ENCODE measurements at regions not wholly inside any gene's neighbourhood (a gene's known extent, or its start where the extent isn't known, plus 50 kb on each side); places are given as distances from the start of the nearest gene placed in this dataset.

DNA sequence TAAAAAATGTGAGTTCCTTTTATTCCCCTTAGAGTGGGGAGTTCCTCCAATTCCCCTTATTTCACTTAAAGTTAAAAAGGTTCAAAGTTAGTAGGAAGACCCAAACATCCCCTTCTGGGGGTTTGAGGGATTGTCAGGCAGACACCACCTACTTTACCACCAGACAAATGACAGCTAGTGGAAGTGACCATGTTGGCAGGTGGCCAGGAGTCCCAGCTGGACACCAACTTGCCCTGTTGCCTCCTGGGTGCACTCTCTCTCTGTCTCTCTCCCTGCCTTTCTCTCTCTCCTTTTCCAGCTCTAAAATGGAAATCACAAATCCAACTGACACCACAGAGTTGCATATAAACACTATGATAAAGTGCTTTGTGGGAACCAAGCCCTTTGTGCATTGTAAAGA is 307.7 kb upstream of the TLE4 start:
- FAIRE-seq = no peak
- H3K4me1 ChIP-seq (ENCODE audit: control insufficient read depth in 3 of 3, insufficient read depth in 2 of 3, low read depth in 1 of 3, low read length in 2 of 3) = no peaks in the 10 kb centered on the region
- no peaks in the 10 kb centered on the region for H3K36me3 ChIP-seq (ENCODE audit: control insufficient read depth in 3 of 3, insufficient read depth in 2 of 3, low read depth in 1 of 3, low read length in 3 of 3)
- no peak overlapping the region for H3K4me3 ChIP-seq (ENCODE audit: low read depth in 1 of 3, low read length in 3 of 3)
- no peak overlapping the region for H3K27ac ChIP-seq (ENCODE audit: low read depth in 1 of 3, low read length in 2 of 3)
- peaks cover 0 to 3% (median 0%) of the 10 kb centered on the region in 3 donors for H3K27me3 ChIP-seq (ENCODE audit: control insufficient read depth in 3 of 3, insufficient read depth in 3 of 3, low read length in 3 of 3)
- DNase-seq = no peak
- H3K9me3 ChIP-seq (ENCODE audit: control insufficient read depth in 2 of 2, insufficient read depth in 1 of 2, low read depth in 1 of 2, low read length in 1 of 2) = no peaks in the 10 kb centered on the region

DNA sequence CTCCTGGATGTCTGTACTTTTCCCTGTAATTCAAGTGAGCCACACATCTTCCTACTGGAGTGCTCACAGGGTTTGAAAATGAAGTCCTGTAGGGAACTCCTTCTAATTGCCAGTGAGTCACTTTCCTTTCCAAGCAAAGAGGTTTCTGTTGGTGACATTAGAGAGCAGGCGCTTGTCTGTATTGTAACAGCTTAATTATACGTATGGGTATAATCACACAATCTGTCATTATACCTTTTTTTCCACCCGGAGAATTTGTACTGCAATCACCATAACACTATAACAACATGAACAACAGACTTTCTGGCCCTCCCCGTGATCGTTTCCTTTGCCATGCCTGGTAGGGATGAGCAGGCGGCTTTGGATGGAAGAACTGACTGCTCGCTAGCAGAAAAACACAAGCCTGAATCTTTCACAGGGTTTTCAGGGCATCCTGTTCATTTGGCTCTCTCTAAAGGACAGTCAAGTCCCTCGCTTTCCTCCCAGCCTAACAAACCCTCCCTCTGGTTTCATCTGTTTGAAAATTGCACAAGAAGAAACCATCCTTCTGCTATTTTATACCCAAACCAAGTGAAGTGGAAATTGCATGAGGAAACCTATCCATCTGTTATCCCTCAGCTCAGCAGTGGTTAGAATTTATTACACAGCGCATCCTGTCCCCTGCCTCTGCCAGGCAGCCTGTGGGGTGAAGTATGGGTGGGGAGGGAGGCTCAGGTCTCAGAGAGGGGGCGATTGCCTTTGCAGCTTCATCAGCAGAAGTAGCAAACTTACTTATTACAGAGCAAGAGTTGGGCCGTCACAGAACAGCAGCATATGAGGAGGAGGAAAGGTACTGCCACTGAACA is 307.0 kb upstream of the TLE4 start:
- WGBS, 3 donors = 61 to 74% (median 70%) methylated on average over 11 of the region's 11 CpGs

GRCh38 chr9:79266986-79267385 is 304.8 kb upstream of the TLE4 start:
- Histone ChIP-seq H3K4me3 (ENCODE audit: low read depth in 1 of 3, low read length in 3 of 3) (no peak overlapping the region), H3K4me1 (ENCODE audit: control insufficient read depth in 3 of 3, insufficient read depth in 2 of 3, low read depth in 1 of 3, low read length in 2 of 3) (no peaks in the 10 kb centered on the region), H3K36me3 (ENCODE audit: control insufficient read depth in 3 of 3, insufficient read depth in 2 of 3, low read depth in 1 of 3, low read length in 3 of 3) (no peaks in the 10 kb centered on the region), H3K9me3 (ENCODE audit: control insufficient read depth in 2 of 2, insufficient read depth in 1 of 2, low read depth in 1 of 2, low read length in 1 of 2) (no peaks in the 10 kb centered on the region), H3K27ac (ENCODE audit: low read depth in 1 of 3, low read length in 2 of 3) (no peak overlapping the region), H3K27me3 (ENCODE audit: control insufficient read depth in 3 of 3, insufficient read depth in 3 of 3, low read length in 3 of 3) (peaks cover 0 to 3% (median 0%) of the 10 kb centered on the region in 3 donors)
- no peak for FAIRE-seq
- no peak for DNase-seq

More for the DNA sequence above, 307.0 kb upstream of the TLE4 start:
- peaks cover 0 to 3% (median 0%) of the 10 kb centered on the region in 3 donors for H3K27me3 ChIP-seq (ENCODE audit: control insufficient read depth in 3 of 3, insufficient read depth in 3 of 3, low read length in 3 of 3)
- DNase-seq (no peak), FAIRE-seq (no peak)
- no peaks in the 10 kb centered on the region for H3K9me3 ChIP-seq (ENCODE audit: control insufficient read depth in 2 of 2, insufficient read depth in 1 of 2, low read depth in 1 of 2, low read length in 1 of 2)
- no peaks in the 10 kb centered on the region for H3K4me1 ChIP-seq (ENCODE audit: control insufficient read depth in 3 of 3, insufficient read depth in 2 of 3, low read depth in 1 of 3, low read length in 2 of 3)
- no peak overlapping the region for H3K4me3 ChIP-seq (ENCODE audit: low read depth in 1 of 3, low read length in 3 of 3)
- no peak overlapping the region for H3K27ac ChIP-seq (ENCODE audit: low read depth in 1 of 3, low read length in 2 of 3)
- no peaks in the 10 kb centered on the region for H3K36me3 ChIP-seq (ENCODE audit: control insufficient read depth in 3 of 3, insufficient read depth in 2 of 3, low read depth in 1 of 3, low read length in 3 of 3)

DNA sequence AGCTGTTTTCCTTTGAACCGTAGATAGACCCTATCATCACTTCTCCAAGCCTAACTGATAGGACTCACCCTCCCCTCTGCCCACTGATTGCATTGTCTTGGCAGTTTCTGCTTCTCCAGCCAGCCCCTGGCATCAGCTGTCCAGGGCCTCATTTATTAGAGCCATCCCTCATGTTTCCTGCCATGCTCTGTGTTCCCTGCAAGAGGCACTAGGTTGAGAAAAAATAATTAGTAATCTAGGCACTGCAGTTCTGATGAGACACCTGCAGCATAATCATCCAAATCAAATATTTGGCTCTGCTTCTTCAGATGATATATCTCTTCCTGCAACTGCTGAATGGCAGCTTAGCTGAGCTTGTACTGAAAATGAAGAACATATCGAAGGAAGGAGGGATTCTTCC is 303.0 kb upstream of the TLE4 start:
- WGBS, 3 donors = 72 to 90% (median 90%) methylated on average over 2 of the region's 2 CpGs
- Histone ChIP-seq H3K36me3 (ENCODE audit: control insufficient read depth in 3 of 3, insufficient read depth in 2 of 3, low read depth in 1 of 3, low read length in 3 of 3) (no peaks in the 10 kb centered on the region), H3K27ac (ENCODE audit: low read depth in 1 of 3, low read length in 2 of 3) (no peak overlapping the region), H3K4me1 (ENCODE audit: control insufficient read depth in 3 of 3, insufficient read depth in 2 of 3, low read depth in 1 of 3, low read length in 2 of 3) (no peaks in the 10 kb centered on the region), H3K9me3 (ENCODE audit: control insufficient read depth in 2 of 2, insufficient read depth in 1 of 2, low read depth in 1 of 2, low read length in 1 of 2) (no peaks in the 10 kb centered on the region), H3K4me3 (ENCODE audit: low read depth in 1 of 3, low read length in 3 of 3) (no peak overlapping the region), H3K27me3 (ENCODE audit: control insufficient read depth in 3 of 3, insufficient read depth in 3 of 3, low read length in 3 of 3) (peaks cover 0 to 3% (median 0%) of the 10 kb centered on the region in 3 donors)
- no peak for DNase-seq
- FAIRE-seq = no peak

GRCh38 chr9:79273311-79273710 is 298.5 kb upstream of the TLE4 start:
- no peaks in the 10 kb centered on the region for H3K4me1 ChIP-seq (ENCODE audit: control insufficient read depth in 3 of 3, insufficient read depth in 2 of 3, low read depth in 1 of 3, low read length in 2 of 3)
- H3K27ac ChIP-seq (ENCODE audit: low read depth in 1 of 3, low read length in 2 of 3) = no peak overlapping the region
- WGBS, 3 donors = 81 to 92% (median 90%) methylated on average over 3 of the region's 3 CpGs
- no peaks in the 10 kb centered on the region for H3K9me3 ChIP-seq (ENCODE audit: control insufficient read depth in 2 of 2, insufficient read depth in 1 of 2, low read depth in 1 of 2, low read length in 1 of 2)
- no peak overlapping the region for H3K4me3 ChIP-seq (ENCODE audit: low read depth in 1 of 3, low read length in 3 of 3)
- DNase-seq = no peak
- no peaks in the 10 kb centered on the region for H3K36me3 ChIP-seq (ENCODE audit: control insufficient read depth in 3 of 3, insufficient read depth in 2 of 3, low read depth in 1 of 3, low read length in 3 of 3)
- H3K27me3 ChIP-seq (ENCODE audit: control insufficient read depth in 3 of 3, insufficient read depth in 3 of 3, low read length in 3 of 3) = no peaks in the 10 kb centered on the region
- FAIRE-seq = no peak

DNA sequence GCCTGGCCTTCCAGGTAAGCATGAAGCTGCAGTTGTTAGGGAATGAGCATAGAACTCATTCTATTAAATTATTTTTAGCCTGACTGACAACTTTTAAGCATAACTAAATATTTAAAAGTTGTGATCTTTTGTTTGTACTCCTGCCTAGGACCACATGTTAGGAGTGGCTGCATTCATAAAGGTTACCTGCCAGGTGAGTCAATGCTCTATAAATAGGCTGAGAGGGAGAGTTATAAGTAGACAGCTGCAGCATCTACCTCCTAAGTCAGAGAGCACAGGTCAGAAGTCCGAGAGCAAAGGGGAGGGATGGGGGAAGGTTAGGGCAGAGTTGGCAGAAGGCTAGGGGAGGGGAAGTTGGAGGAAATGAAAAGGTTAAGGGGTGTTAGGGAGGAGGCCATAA is 292.4 kb upstream of the TLE4 start:
- no peak overlapping the region for H3K27ac ChIP-seq (ENCODE audit: low read depth in 1 of 3, low read length in 2 of 3)
- H3K36me3 ChIP-seq (ENCODE audit: control insufficient read depth in 3 of 3, insufficient read depth in 2 of 3, low read depth in 1 of 3, low read length in 3 of 3) = no peaks in the 10 kb centered on the region
- no peak overlapping the region for H3K4me3 ChIP-seq (ENCODE audit: low read depth in 1 of 3, low read length in 3 of 3)
- no peaks in the 10 kb centered on the region for H3K27me3 ChIP-seq (ENCODE audit: control insufficient read depth in 3 of 3, insufficient read depth in 3 of 3, low read length in 3 of 3)
- FAIRE-seq (no peak), DNase-seq (no peak)
- no peaks in the 10 kb centered on the region for H3K9me3 ChIP-seq (ENCODE audit: control insufficient read depth in 2 of 2, insufficient read depth in 1 of 2, low read depth in 1 of 2, low read length in 1 of 2)
- WGBS, 3 donors = 5 to 62% (median 47%) methylated on average over 1 of the region's 1 CpG
- no peaks in the 10 kb centered on the region for H3K4me1 ChIP-seq (ENCODE audit: control insufficient read depth in 3 of 3, insufficient read depth in 2 of 3, low read depth in 1 of 3, low read length in 2 of 3)

- DNase-seq (no peak), FAIRE-seq (no peak)
- no peak overlapping the region for H3K27ac ChIP-seq (ENCODE audit: low read depth in 1 of 3, low read length in 2 of 3)
- H3K27me3 ChIP-seq (ENCODE audit: control insufficient read depth in 3 of 3, insufficient read depth in 3 of 3, low read length in 3 of 3) = no peaks in the 10 kb centered on the region
- 94 to 98% (median 96%) methylated on average over 4 of the region's 4 CpGs for WGBS, 3 donors
- no peaks in the 10 kb centered on the region for H3K9me3 ChIP-seq (ENCODE audit: control insufficient read depth in 2 of 2, insufficient read depth in 1 of 2, low read depth in 1 of 2, low read length in 1 of 2)
- no peaks in the 10 kb centered on the region for H3K36me3 ChIP-seq (ENCODE audit: control insufficient read depth in 3 of 3, insufficient read depth in 2 of 3, low read depth in 1 of 3, low read length in 3 of 3)
- H3K4me1 ChIP-seq (ENCODE audit: control insufficient read depth in 3 of 3, insufficient read depth in 2 of 3, low read depth in 1 of 3, low read length in 2 of 3) = no peaks in the 10 kb centered on the region
- no peak overlapping the region for H3K4me3 ChIP-seq (ENCODE audit: low read depth in 1 of 3, low read length in 3 of 3)
Observed at GRCh38 chr9:79280691-79281090, 291.1 kb upstream of the TLE4 start.

DNA sequence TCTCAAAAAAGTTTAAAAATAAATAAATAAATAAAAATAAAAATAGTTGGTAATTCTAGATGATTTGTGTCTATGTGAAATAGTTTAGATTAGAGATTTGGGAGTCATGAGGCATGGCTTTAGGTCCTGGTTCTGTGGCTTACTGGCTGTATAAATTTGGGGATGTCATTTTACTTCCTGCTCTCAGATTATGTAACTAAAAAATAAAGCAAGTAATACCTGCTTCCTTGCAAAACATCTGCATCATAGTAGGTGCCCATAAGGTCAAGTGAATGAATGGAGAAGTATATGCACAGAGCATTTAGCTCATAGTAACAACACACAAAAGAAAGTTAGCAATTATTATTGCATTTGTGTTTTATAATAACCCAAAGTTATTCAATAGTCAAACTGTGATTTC is 287.7 kb upstream of the TLE4 start:
- Histone ChIP-seq H3K27me3 (ENCODE audit: control insufficient read depth in 3 of 3, insufficient read depth in 3 of 3, low read length in 3 of 3) (no peaks in the 10 kb centered on the region), H3K4me1 (ENCODE audit: control insufficient read depth in 3 of 3, insufficient read depth in 2 of 3, low read depth in 1 of 3, low read length in 2 of 3) (no peaks in the 10 kb centered on the region), H3K9me3 (ENCODE audit: control insufficient read depth in 2 of 2, insufficient read depth in 1 of 2, low read depth in 1 of 2, low read length in 1 of 2) (no peaks in the 10 kb centered on the region), H3K27ac (ENCODE audit: low read depth in 1 of 3, low read length in 2 of 3) (no peak overlapping the region), H3K36me3 (ENCODE audit: control insufficient read depth in 3 of 3, insufficient read depth in 2 of 3, low read depth in 1 of 3, low read length in 3 of 3) (no peaks in the 10 kb centered on the region), H3K4me3 (ENCODE audit: low read depth in 1 of 3, low read length in 3 of 3) (no peak overlapping the region)
- FAIRE-seq (no peak), DNase-seq (no peak)

Data from small intestine (tissue), 7 donors.